ENCODE measurements at regions not wholly inside any gene's neighbourhood (a gene's known extent, or its start where the extent isn't known, plus 50 kb on each side); places are given as distances from the start of the nearest gene placed in this dataset.

- TF ChIP-seq YY1 (IDR thresholded peaks at IDR 0.05; ENCODE audit: insufficient read depth, insufficient read length) (no peak), ZNF274 (IDR thresholded peaks at IDR 0.05; ENCODE audit: low read depth, low read length) (no peak), SUZ12 (IDR thresholded peaks at IDR 0.05; ENCODE audit: extremely low read depth, insufficient read depth, insufficient read length) (no peak)
Observed at GRCh38 chr9:19965336-19965735, 176.5 kb upstream of the SLC24A2 start.
